WTC11 (cell line): ENCODE measurements at regions not wholly inside any gene's neighbourhood (a gene's known extent, or its start where the extent isn't known, plus 50 kb on each side); places are given as distances from the start of the nearest gene placed in this dataset.

Experiments used
- CTCF ChIP-seq: fragments of 200-600 bp; IDR thresholded peaks from 2 replicates; pipeline ENCODE4 v1.8.0; 2022; ENCODE audit warnings: antibody characterized with exemption
- TCF7 ChIP-seq: sonication (generic); formaldehyde crosslinking; IDR thresholded peaks from 2 replicates; pipeline ENCODE4 v1.8.0; 2022; ENCODE audit warnings: mild to moderate bottlenecking, low read depth, missing genetic modification reagents, moderate library complexity
- TF ChIP-seq, protein P1 (sequence below): sonication (generic); formaldehyde crosslinking; IDR thresholded peaks from 2 replicates; pipeline ENCODE4 v1.8.1; 2023; ENCODE audit warnings: mild to moderate bottlenecking, missing genetic modification reagents

DNA sequence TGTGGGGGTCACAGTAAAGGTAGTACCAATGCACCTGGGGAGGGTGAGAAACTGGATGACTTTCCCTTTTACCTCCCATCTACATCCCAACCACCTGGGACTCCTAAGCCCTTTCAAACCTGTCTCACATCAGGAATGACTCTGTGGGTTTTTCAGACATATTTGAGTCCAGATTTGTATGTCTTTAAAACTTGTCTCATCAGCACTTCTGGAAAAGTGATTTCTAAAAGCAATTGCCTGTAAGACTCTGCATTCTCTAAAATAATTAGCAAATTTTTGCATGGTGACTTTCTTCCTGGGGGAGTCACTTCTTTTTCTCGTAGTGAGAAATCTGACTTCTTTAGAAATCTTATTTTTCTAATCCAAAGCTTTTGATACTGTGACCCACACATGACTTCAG lies 1553.0 kb upstream of the PIK3C3 start:
- TF ChIP-seq TCF7 (CRISPR knock-in tag) (no peak), CTCF (no peak)
- TF ChIP-seq, protein P1, sequence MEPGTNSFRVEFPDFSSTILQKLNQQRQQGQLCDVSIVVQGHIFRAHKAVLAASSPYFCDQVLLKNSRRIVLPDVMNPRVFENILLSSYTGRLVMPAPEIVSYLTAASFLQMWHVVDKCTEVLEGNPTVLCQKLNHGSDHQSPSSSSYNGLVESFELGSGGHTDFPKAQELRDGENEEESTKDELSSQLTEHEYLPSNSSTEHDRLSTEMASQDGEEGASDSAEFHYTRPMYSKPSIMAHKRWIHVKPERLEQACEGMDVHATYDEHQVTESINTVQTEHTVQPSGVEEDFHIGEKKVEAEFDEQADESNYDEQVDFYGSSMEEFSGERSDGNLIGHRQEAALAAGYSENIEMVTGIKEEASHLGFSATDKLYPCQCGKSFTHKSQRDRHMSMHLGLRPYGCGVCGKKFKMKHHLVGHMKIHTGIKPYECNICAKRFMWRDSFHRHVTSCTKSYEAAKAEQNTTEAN: no peak
